Kidney (tissue), 13 donors: ENCODE measurements at regions not wholly inside any gene's neighbourhood (a gene's known extent, or its start where the extent isn't known, plus 50 kb on each side); places are given as distances from the start of the nearest gene placed in this dataset.

ENCODE experiments used
- DNase-seq, 5 donors: peaks; one replicate each; pipeline ENCODE4 v3.0.0-alpha.2; 2013 to 2020
- FAIRE-seq: peaks from 2 replicates; lab custom pipeline; 2012; peaks lifted over from hg19 to GRCh38; lab: Jason Lieb, UNC
- H3K27ac ChIP-seq, 2 donors: one replicate each; pipeline ENCODE4 v1.7.0; 2013; ENCODE audit warnings: low read depth in 2 of 2, low read length in 2 of 2, inconsistent platforms in 1 of 2
- H3K27me3 ChIP-seq: one replicate; pipeline ENCODE4 v1.7.1; 2013; ENCODE audit warnings: low read length, inconsistent platforms; ENCODE audit not compliant: control insufficient read depth, insufficient read depth
- H3K36me3 ChIP-seq, 3 donors: one replicate each; pipeline versions ENCODE4 v1.7.0 to v1.7.1; 2013; ENCODE audit warnings: low read length in 3 of 3, control low read depth in 1 of 3, inconsistent platforms in 1 of 3; ENCODE audit not compliant: insufficient read depth in 3 of 3, control insufficient read depth in 2 of 3
- H3K4me1 ChIP-seq, 3 donors: one replicate each; pipeline versions ENCODE4 v1.7.0 to v1.7.1; 2013; ENCODE audit warnings: low read length in 3 of 3, inconsistent platforms in 1 of 3, low read depth in 1 of 3; ENCODE audit not compliant: control insufficient read depth in 2 of 3, insufficient read depth in 2 of 3
- H3K4me3 ChIP-seq, 3 donors: one replicate each; pipeline versions ENCODE4 v1.7.0 to v1.8.1; 2013; ENCODE audit warnings: low read length in 3 of 3, control low read depth in 1 of 3, inconsistent platforms in 1 of 3
- H3K9ac ChIP-seq, 3 donors: one replicate each; pipeline versions ENCODE4 v1.7.0 to v1.7.1; 2013; ENCODE audit warnings: low read length in 3 of 3, control low read depth in 1 of 3, inconsistent platforms in 1 of 3
- H3K9me3 ChIP-seq, 3 donors: one replicate each; pipeline versions ENCODE4 v1.7.0 to v1.7.1; 2013; ENCODE audit warnings: low read length in 3 of 3, control low read depth in 1 of 3, inconsistent platforms in 1 of 3; ENCODE audit not compliant: control insufficient read depth in 2 of 3, insufficient read depth in 1 of 3
- CTCF ChIP-seq: IDR thresholded peaks from 3 replicates; pipeline ENCODE4 v1.5.1; 2012; ENCODE audit warnings: mild to moderate bottlenecking, moderate library complexity, borderline replicate concordance; ENCODE audit not compliant: insufficient read depth; ENCODE audit errors: extremely low read depth
- intact Hi-C: fragments of 100-400 bp; cut with DNase I; formaldehyde crosslinking; loops from one replicate; pipeline ENCODE4 v1.11.1; 2022
- donor health status: control.
- donor health status: control.
- donor health status: control.
- donor health status: control.
- donor health status: control.
- donor health status: DM: yes; HTN: yes; CAD: no.
- donor health status: Normal renal cell carcinoma (clear cell type).

- DNase-seq (no peak), FAIRE-seq (no peak)
- Histone ChIP-seq H3K9ac (no peak overlapping the region), H3K4me3 (no peak overlapping the region), H3K36me3 (no peaks in the 10 kb centered on the region), H3K9me3 (no peaks in the 10 kb centered on the region), H3K27ac (no peak overlapping the region), H3K27me3 (no peaks in the 10 kb centered on the region), H3K4me1 (no peaks in the 10 kb centered on the region)
- intact Hi-C loops: no loop called here
- no peak for TF ChIP-seq CTCF
Measured at GRCh38 chr15:98543237-98543636, 105.1 kb upstream of the IGF1R start.

- Histone ChIP-seq H3K36me3 (no peaks in the 10 kb centered on the region), H3K4me3 (no peak overlapping the region), H3K27ac (no peak overlapping the region), H3K4me1 (no peaks in the 10 kb centered on the region), H3K27me3 (no peaks in the 10 kb centered on the region), H3K9ac (no peak overlapping the region), H3K9me3 (no peaks in the 10 kb centered on the region)
- FAIRE-seq (no peak), DNase-seq (no peak)
- intact Hi-C loops: no loop called here
- TF ChIP-seq CTCF: no peak
Measured at GRCh38 chr15:98546329-98546728, 102.0 kb upstream of the IGF1R start.

- H3K27me3 ChIP-seq: no peaks in the 10 kb centered on the region
- H3K36me3 ChIP-seq: no peaks in the 10 kb centered on the region
- H3K27ac ChIP-seq: no peak overlapping the region
- H3K4me3 ChIP-seq: no peak overlapping the region
- H3K9ac ChIP-seq: no peak overlapping the region
- no peak for FAIRE-seq
- intact Hi-C loops: no loop called here
- no peaks in the 10 kb centered on the region for H3K4me1 ChIP-seq
- H3K9me3 ChIP-seq: no peaks in the 10 kb centered on the region
- no peak for TF ChIP-seq CTCF
- peak in 1 of 5 donors; percentile 19 for DNase-seq
Measured at GRCh38 chr15:98547275-98547674, 101.1 kb upstream of the IGF1R start.

GRCh38 chr15:98547741-98548138 lies 100.6 kb upstream of the IGF1R start:
- peak overlapping the region; percentile 22 to 74 (median 62) for H3K4me3 ChIP-seq
- no peaks in the 10 kb centered on the region for H3K4me1 ChIP-seq
- peak in 4 of 5 donors; percentile 51 to 74 (median 64) for DNase-seq
- no peaks in the 10 kb centered on the region for H3K9me3 ChIP-seq
- FAIRE-seq: no peak
- peak overlapping the region in 2 of 3 donors; percentile 20 to 42 for H3K9ac ChIP-seq
- no peaks in the 10 kb centered on the region for H3K27me3 ChIP-seq
- H3K27ac ChIP-seq: no peak overlapping the region
- intact Hi-C loops: no loop called here
- no peaks in the 10 kb centered on the region for H3K36me3 ChIP-seq
- TF ChIP-seq CTCF: no peak
